Astrocyte of the cerebellum (primary cell): ENCODE measurements at regions not wholly inside any gene's neighbourhood (a gene's known extent, or its start where the extent isn't known, plus 50 kb on each side); places are given as distances from the start of the nearest gene placed in this dataset.

Experiments
- DNase-seq: peaks from one replicate; pipeline ENCODE4 v3.0.0-alpha.2; 2011; ENCODE audit warnings: low read depth
- H3K4me3 ChIP-seq: 2 replicates; pipeline ENCODE4 v1.5.1; 2011; ENCODE audit warnings: mild to moderate bottlenecking, low read depth, low read length, moderate library complexity
- in situ Hi-C: cut with HindIII; loops from 2 replicates; pipeline ENCODE4 v1.10.0; 2017; ENCODE audit warnings: low sequenced_read_pairs
- TF ChIP-seq, protein P1 (sequence below): IDR thresholded peaks from 2 replicates; pipeline ENCODE4 v1.5.1; 2012; ENCODE audit warnings: low read length, low read depth, moderate library complexity, mild to moderate bottlenecking; ENCODE audit errors: missing control alignments

DNA sequence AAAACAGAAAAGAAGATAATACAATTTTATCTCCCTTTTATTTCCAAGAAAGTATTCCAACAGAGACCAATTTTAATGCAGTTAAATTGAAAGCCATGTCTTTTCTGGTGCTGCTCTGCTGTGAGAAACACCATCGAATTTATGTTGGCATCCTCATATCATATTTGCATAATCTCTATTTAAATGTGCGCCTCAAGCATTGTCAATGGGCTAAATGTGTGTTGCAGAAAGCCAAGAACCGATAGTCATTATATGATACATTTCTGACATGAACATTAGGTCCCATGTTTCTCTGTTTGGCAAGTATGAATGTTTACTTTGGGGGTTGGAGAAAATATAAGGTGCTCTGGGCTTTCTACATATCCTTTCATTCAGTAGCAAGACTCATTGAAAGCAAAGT lies 1023.5 kb upstream of the CELF2 start:
- TF ChIP-seq, protein P1, sequence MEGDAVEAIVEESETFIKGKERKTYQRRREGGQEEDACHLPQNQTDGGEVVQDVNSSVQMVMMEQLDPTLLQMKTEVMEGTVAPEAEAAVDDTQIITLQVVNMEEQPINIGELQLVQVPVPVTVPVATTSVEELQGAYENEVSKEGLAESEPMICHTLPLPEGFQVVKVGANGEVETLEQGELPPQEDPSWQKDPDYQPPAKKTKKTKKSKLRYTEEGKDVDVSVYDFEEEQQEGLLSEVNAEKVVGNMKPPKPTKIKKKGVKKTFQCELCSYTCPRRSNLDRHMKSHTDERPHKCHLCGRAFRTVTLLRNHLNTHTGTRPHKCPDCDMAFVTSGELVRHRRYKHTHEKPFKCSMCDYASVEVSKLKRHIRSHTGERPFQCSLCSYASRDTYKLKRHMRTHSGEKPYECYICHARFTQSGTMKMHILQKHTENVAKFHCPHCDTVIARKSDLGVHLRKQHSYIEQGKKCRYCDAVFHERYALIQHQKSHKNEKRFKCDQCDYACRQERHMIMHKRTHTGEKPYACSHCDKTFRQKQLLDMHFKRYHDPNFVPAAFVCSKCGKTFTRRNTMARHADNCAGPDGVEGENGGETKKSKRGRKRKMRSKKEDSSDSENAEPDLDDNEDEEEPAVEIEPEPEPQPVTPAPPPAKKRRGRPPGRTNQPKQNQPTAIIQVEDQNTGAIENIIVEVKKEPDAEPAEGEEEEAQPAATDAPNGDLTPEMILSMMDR, result no peak
- DNase-seq, result no peak
- in situ Hi-C loops, result no loop called here
- no peak overlapping the region for H3K4me3 ChIP-seq

DNA sequence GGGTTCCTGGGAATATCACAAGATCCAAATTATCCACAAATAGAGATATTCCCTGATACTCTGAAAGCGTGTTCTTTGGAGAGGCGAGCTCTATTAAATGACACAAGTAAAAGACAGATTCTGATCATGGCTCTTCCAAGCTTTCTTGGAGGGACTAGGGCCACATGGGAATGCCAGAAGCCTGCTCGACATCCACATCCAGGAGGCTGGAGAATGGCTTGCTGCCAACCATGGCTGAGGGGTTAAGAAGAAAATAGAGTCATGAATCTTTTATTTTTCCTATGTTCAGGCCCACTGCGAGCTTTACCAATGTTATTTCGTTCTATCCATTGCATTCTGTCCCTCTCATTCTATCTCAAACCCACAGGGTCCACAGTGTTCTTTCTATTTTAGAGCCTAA lies 1018.0 kb upstream of the CELF2 start:
- TF ChIP-seq, protein P1, result no peak
- no peak overlapping the region for H3K4me3 ChIP-seq
- in situ Hi-C loops, result no loop called here
- DNase-seq, result no peak

DNA sequence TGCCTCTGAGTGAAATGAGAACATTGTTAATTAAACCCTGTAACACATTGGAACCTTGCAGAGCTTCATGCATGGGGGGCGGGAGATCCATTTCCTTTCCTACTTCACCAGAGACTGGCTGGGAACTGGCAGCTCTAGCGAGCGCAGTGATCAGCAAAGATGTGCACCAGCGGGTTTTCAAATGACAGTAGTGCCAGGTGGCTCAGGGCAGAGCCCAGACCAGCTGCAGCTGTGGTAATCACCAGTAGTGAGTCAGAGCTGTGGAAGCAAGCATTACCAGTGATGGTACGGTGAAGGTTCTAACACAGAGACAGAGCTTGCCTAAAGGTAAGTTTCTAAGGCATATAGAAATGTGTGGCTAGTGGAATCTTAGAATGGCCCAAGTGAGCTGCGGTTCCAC lies 1009.7 kb upstream of the CELF2 start:
- TF ChIP-seq, protein P1, result no peak
- no peak overlapping the region for H3K4me3 ChIP-seq
- in situ Hi-C loops, result no loop called here

DNA sequence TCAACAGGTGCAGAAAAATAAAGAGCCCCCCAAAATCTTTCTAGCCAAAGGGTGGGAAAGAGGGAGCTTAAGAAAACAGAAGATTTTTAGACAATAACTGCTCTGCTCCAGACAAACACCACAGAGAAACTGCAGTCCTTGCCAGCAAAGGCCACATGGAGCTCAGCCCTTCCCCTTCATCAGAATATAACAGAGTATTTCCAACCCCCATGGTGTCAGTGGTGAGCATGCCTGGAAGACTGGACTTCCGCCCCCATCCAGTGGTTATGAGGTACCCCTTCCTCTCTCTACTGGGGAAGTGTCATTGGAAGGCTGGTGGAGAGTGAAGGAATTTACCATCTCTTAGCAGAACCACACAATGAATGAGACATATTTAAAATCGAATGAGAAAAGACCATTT lies 1007.3 kb upstream of the CELF2 start:
- TF ChIP-seq, protein P1, result no peak
- no peak overlapping the region for H3K4me3 ChIP-seq
- no peak for DNase-seq
- in situ Hi-C loops, result no loop called here

More for the DNA sequence above, 1009.7 kb upstream of the CELF2 start:
- DNase-seq, result no peak

DNA sequence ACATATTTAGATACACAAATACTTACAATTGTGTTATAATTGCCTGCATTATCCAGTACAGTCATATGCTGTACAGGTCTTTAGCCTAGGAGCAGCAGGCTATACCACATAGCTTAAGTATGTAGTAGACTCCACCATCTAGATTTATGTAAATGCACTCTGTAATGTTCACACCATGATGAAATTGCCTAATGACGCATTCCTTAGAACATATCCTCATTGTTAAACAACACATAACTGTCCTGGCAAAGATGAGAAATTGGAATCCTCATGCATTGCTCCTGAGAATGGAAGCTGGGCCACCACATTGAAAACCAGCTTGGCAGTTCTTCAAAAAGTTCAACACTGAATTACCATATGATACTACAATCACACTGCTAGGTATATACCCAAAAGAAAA lies 1002.8 kb upstream of the CELF2 start:
- H3K4me3 ChIP-seq, result no peak overlapping the region
- TF ChIP-seq, protein P1, result no peak
- no peak for DNase-seq
- in situ Hi-C loops, result no loop called here

DNA sequence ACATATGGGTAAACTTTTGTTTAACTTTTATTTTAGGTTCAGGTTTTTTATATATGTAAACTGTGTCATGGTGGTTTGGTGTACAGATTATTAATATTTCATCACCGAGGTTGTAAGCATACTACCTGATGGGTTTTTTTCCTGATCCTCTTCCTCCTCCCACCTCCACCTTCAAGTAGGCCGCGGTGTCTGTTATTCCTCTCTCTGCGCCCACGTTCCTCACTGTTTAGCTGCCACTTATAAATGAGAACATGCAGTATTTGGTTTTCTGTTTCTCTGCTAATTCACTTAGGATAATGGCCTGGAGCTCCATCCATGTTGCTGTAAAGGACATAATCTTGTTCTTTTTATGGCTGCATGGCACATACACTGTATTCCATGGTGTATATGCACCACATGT lies 1000.0 kb upstream of the CELF2 start:
- no peak for DNase-seq
- in situ Hi-C loops, result no loop called here
- TF ChIP-seq, protein P1, result no peak
- H3K4me3 ChIP-seq, result no peak overlapping the region

DNA sequence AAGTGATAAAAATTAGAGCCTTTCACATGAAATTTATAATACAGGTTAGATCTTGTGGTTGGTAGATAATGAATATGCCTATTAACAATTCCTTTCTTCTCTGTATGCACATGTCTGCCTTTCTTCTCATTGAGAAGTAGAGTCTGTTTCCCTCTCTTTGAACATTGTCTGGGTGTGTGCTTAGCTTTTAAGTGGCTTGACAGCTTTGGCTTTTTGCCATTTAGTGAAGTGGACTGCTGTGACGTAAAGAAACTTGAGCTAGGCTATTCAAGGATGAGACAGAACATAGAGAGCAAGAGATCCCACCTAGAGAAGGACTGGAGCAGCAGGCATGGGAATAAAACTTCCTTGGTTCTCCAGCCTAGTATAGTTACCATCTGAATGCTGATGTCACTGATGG lies 996.7 kb upstream of the CELF2 start:
- no peak overlapping the region for H3K4me3 ChIP-seq
- in situ Hi-C loops, result no loop called here
- DNase-seq, result no peak
- TF ChIP-seq, protein P1, result no peak
